ENCODE measurements at regions not wholly inside any gene's neighbourhood (a gene's known extent, or its start where the extent isn't known, plus 50 kb on each side); places are given as distances from the start of the nearest gene placed in this dataset.

- Histone ChIP-seq H3K4me2 (ENCODE audit: insufficient read depth, low read length) (no peak overlapping the region), H3K27me3 (ENCODE audit: control insufficient read depth in 2 of 2, insufficient read depth in 2 of 2, low read length in 2 of 2) (no peaks in the 10 kb centered on the region), H2AFZ (ENCODE audit: low read depth, low read length) (no peak overlapping the region), H3K79me2 (ENCODE audit: control insufficient read depth, insufficient read depth, low read length) (no peaks in the 10 kb centered on the region), H3K4me3 (replicated peaks in 1 of 3; ENCODE audit: insufficient read depth in 1 of 3, low read depth in 1 of 3, low read length in 3 of 3) (no peak overlapping the region), H3K9ac (replicated peaks; ENCODE audit: extremely low read depth, insufficient read depth, low read length) (no peak overlapping the region), H3K9me3 (replicated peaks; ENCODE audit: control insufficient read depth, insufficient read depth, low read length) (peaks cover 5% of the 10 kb centered on the region), H3K27ac (ENCODE audit: insufficient read depth, low read depth, low read length) (no peak overlapping the region), H3K36me3 (ENCODE audit: control insufficient read depth in 2 of 2, extremely low read depth in 1 of 2, insufficient read depth in 2 of 2, low read length in 2 of 2) (no peaks in the 10 kb centered on the region), H3K4me1 (ENCODE audit: control insufficient read depth, extremely low read depth, insufficient read depth, low read length) (no peaks in the 10 kb centered on the region), H3K9me1 (replicated peaks; ENCODE audit: control insufficient read depth, extremely low read depth, insufficient read depth, low read length) (no peaks in the 10 kb centered on the region), H4K20me1 (replicated peaks; ENCODE audit: control insufficient read depth, extremely low read depth, insufficient read depth, low read length) (no peaks in the 10 kb centered on the region)
- intact Hi-C loops (cut with micrococcal nuclease) = no loop called here
- BruUV-seq (replicated peaks) = no TSS peak
- POLR2A ChIA-PET = no interaction called here
- CTCF ChIA-PET = no interaction called here
- no peak for FAIRE-seq
- DNase-seq (ENCODE audit: low read depth, low spot score) = no peak
- dilution Hi-C loops (cut with MboI; ENCODE audit: extremely low pct_ligation_motif_present, low sequenced_read_pairs) = no loop called here
- TF ChIP-seq EZH2 (IDR thresholded peaks at IDR 0.05; ENCODE audit: borderline replicate concordance, low read depth, low read length, severe bottlenecking) = no peak
- no peak for TF ChIP-seq CTCF (IDR thresholded peaks at IDR 0.05; ENCODE audit: extremely low read depth in 1 of 2, insufficient read depth in 1 of 2, low read depth in 1 of 2, low read length in 2 of 2)
- no peak for TF ChIP-seq MYC (IDR thresholded peaks at IDR 0.05; ENCODE audit: low read depth, low read length)
- no peak for TF ChIP-seq POLR2AphosphoS5 (IDR thresholded peaks at IDR 0.05; ENCODE audit: insufficient read depth, low read depth, low read length)
- TF ChIP-seq GATA2 (IDR thresholded peaks at IDR 0.05; ENCODE audit: insufficient read depth, insufficient read length, low read depth, low read length) = no peak
- TF ChIP-seq FOS (IDR thresholded peaks at IDR 0.05; ENCODE audit: borderline replicate concordance, insufficient read depth, low read length) = no peak
- no peak for TF ChIP-seq POLR2A (IDR thresholded peaks at IDR 0.05; ENCODE audit: low read depth, low read length)
- TF ChIP-seq, protein P1, sequence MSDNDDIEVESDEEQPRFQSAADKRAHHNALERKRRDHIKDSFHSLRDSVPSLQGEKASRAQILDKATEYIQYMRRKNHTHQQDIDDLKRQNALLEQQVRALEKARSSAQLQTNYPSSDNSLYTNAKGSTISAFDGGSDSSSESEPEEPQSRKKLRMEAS (IDR thresholded peaks at IDR 0.05; ENCODE audit: insufficient read depth, insufficient read length) = no peak
- TF ChIP-seq JUN (IDR thresholded peaks at IDR 0.05; ENCODE audit: borderline replicate concordance, insufficient read depth, insufficient read length, low read depth) = no peak
Measured at GRCh38 chr5:27619982-27620381, 581.6 kb upstream of the CDH9 start.

Measured in endothelial cell of umbilical vein (primary cell).